GM19397 (cell line): ENCODE measurements at regions not wholly inside any gene's neighbourhood (a gene's known extent, or its start where the extent isn't known, plus 50 kb on each side); places are given as distances from the start of the nearest gene placed in this dataset.
"Not testable (repeated sequence)": the region's sequence is repeated elsewhere in the genome, so short reads cannot be mapped to it uniquely, and the experiment has no call there.

Experiments
- ATAC-seq: cut with Tn5 transposase; IDR thresholded peaks from one replicate; pipeline ENCODE4 v1.9.1; 2021; ENCODE audit warnings: mild to moderate bottlenecking, moderate library complexity; ENCODE audit not compliant: unreplicated experiment

DNA sequence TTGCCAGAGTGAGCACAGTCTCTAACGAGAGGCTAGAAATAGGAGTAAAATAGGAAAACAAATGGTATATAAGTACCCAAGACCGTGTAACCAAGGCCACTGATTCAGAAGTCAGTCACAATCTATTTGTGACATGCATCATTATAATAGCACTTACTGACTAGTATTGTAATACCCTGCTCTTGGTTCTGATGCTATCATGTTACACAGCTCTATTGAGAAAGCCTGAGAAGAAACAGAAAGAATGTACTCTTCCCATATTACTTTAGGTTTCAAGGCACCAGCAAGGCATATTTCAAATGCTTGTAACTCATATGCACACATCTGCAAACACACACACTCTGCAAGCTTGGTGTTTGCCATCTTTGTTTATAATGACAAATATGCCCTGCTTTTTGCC lies 746.4 kb downstream of the SLC4A3 start:
- ATAC-seq, result no peak

DNA sequence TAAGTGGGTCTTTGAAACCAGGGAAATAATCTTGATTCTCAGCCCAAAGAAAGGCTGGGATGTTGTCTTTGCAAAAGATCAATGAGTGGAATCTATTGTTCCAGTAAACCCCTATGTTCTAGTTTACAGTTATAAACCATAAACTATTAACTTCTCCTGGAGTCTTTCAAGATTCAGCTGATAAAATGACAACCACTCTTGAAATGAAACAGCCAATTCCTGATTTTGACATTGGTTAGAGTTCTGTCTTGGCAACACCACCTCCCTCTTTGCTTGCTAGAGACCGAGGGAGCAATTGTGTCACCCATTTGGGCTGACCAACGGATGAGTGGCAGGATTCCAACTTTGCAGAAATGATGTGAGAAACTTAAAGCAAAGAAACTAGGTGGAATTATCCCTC lies 746.9 kb downstream of the SLC4A3 start:
- no peak for ATAC-seq

DNA sequence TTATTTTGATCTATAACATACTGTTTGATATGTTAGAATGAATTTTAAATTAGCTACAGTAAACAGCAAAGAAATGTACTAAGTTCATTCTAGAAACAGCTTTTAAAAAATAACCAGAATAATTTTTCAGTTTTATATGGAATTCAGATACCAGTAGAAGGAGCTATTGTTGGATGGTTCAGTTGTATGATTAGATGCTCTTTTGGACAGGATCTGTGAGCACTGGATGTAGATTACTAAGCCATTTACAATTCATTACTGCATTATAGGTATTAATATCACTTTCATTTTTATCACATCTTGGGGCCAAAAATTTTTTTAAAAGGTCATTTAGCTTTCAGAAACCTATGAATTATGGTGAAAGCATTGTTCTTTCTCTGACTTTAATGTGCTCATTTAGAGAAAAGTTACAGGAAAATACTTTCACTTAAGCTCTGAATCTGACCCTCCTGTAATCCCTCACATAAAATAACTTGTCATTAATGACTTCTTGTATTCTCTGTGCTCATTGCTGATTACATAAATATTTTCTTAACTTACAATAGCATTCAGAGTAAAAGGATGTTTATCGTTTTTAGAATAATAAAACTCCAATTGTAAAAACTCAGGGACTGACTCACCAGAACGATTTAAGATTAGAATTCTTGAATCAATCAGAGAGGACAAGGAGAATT lies 750.2 kb downstream of the SLC4A3 start:
- ATAC-seq, result no peak

DNA sequence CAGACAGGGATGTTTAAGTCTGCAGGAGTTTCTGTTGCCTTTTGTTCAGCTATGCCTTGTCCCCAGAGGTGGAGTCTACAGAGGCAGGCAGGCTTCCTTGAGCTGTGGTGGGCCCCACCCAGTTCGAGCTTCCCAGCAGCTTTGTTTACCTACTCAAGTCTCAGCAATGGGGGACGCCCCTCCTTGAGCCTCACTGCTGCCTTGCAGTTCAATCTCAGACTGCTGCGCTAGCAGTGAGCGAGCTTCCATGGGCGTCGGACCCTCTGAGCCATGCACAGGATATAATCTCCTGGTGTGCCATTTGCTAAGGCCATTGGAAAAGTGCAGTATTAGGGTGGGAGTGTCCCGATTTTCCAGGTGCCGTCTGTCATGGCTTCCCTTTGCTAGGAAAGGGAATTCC lies 760.3 kb downstream of the SLC4A3 start:
- ATAC-seq, result not testable (repeated sequence)

- ATAC-seq, result no peak
Observed at GRCh38 chr2:220393711-220394110, 766.3 kb downstream of the SLC4A3 start.

DNA sequence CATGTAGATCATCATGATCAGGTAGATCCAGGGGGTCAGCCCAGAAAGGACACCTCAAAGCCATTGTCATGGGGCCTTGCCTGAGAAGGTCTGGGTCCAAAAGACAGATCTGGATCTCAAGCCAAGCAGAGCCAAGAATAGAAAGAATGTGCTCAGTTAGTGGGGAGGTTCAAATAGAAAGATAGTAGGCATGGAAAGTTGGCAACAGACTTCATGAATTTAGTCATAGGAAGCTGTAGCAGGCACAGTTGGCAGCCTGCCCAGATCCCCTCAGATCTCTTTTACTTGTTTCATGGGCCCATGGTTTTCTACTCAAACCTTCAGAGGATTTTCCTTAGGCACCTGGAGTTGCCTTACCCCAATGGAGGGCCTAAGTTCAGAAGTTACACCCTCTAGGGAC lies 767.0 kb downstream of the SLC4A3 start:
- ATAC-seq, result no peak

DNA sequence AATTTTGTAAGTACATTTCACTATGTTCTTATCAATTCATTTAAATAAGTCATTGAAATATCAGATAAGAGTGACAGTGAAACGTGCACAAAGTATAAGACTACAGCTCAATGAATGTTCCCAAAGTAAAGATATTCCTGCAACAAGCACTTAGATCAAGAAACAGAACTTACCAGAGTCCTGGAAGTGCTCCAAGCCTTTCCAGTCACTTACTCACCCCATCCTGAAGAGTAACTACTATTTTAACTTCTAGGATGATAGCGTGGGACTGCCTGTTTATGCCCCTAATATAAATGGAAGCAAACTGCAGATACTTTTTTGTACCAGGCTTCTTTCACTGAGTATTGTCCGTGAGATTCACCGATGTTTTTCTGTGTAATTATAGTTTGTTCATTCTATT lies 768.9 kb downstream of the SLC4A3 start:
- ATAC-seq, result no peak

DNA sequence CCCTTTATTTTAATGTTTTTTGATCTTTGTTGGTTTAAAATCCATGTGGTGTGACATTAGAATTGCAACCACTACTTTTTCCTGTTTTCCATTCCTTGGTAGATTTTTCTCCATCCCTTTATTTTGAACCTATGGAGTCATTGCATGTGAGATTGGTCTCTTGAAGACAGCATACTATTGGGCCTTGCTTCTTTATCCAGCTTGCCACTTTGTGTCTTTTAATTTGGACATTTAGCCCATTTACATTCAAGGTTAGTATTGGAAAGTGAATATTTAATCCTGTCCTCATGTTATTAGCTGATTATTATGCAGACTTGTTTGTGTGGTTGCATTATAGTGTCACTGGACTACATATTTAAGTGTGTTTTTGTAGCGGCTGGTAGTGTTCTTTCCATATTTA lies 782.9 kb downstream of the SLC4A3 start:
- ATAC-seq, result no peak

- ATAC-seq, result no peak
Observed at GRCh38 chr2:220417503-220417902, 790.1 kb downstream of the SLC4A3 start.

DNA sequence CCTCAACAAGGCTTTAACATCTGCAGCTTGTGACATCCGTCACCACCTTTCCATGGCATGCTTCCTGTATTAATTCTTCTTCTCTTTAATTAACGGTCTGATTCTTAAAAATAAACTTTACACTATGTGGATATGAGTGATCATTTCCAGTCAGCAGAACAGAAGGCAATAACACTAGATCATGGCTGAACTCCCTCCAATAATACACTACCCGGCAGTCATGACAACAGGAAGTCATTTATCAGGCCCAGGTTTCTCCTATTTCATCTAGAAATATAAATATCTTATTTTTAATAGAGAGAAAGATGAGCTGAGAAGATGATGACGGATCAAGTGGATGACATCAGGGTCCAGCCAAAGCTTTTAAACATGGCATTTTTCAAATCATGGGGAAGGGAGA lies 792.2 kb downstream of the SLC4A3 start:
- ATAC-seq, result no peak

DNA sequence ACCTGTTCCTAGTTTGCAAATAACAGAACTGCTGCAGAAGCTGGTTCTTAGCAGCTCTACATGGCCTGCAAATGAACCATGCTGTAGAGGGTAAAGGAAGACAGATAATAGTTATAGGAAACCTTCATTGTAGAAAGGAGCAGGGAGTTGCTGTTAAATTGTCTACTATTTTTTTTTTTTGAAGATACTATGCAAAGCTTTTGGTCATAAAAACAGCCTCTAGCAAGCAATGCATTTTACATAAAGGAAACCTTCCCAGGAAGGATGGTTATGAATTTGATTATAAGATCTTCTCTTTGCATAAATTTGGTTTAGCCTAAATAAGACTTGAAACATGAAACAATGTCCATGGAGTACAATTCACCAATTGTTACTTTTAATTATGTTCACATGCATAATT lies 793.4 kb downstream of the SLC4A3 start:
- no peak for ATAC-seq

DNA sequence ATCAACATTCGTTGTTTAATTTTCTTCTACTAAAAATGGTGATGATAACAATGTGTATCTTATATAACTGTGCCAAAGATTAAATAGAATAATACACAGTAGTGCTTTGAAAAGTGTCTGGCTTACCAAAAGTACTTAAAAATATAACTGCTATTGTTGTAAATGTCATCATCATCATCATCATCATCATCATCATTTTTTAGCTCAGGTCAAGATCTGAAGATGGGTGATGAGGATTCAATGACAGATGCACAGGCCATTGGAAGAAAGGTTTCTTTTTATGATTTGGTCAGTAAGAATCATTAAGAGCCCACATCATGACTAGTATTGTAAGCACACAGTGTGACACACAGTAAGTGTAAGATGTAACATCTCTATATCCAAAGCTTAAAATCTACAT lies 795.2 kb downstream of the SLC4A3 start:
- ATAC-seq, result no peak

DNA sequence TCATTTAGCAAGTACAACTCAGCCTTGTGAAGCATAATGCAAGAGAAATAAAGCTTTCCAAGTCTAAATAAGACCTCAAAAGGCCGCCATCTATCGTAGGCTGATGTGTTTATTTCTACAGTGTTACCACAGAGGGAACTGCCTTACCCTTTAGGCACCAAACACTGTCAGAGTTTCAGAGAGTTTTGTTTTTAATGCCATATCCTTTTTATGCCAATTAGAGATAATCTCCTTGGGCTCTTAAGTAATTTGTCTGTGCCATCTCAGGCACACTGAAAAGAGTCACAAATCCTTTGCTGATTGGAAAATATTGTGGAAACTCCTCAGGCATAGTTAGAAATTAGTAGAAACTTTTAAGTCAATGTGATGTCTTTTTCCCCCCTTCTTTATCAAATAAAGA lies 797.1 kb downstream of the SLC4A3 start:
- ATAC-seq, result no peak

DNA sequence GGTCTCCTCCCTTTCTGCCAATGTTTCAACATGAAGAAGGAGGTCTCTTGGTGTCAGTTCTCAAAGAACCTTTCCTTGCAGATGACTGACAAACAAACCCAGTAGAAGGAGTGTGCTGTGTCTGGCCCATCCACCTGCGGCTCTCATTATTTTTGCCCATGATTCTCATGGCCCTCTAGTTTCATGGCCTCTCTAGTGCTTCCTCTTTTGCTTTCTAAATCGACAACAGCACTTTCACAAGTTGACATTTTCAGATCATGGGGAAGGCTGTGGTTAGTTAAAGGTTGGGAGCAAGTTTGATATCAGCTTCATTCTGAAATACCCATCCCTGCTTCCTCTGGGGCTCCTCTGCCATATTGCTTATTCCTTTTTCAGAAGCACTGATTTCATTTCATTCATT lies 805.2 kb downstream of the SLC4A3 start:
- no peak for ATAC-seq

GRCh38 chr2:220433131-220433530 lies 805.7 kb downstream of the SLC4A3 start:
- no peak for ATAC-seq

DNA sequence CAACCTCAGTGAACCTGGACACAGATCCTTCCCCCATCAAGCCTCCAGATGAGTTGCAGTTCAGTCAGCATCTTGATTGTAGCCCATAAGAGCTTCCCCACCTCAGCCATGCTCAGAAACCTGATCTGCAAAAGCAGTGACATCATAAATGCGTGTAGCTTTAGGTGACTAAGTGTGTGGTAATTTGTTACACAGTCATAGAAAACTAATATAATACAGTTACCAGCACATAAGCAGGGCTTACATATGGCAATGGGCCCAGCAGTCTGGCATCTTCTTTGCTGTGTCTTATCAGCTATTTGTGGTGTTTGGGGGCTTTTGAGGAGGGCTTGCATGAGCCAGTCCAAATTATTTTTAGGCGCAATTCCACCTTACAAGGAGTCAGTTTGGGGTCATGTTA lies 807.0 kb downstream of the SLC4A3 start:
- no peak for ATAC-seq

DNA sequence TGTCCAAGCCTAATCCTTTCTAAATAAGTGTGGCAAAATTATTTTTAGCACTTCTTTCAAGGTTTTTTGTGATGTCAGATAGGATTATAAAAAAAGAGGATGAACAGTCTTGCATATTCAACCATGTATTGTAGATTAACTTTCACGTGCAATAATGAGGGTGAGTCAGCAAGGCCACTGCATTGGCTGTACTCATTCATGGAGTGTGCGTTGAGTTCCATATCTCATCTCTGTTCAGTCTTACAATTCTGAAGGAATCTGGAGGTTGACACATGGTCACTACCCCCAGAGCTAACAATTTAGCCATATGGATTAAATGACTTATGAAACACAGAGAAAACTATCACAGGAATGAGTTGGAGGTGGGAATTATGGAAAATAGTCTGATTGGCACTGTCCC lies 810.5 kb downstream of the SLC4A3 start:
- ATAC-seq, result no peak

- no peak for ATAC-seq
Observed at GRCh38 chr2:220440731-220441130, 813.3 kb downstream of the SLC4A3 start.

DNA sequence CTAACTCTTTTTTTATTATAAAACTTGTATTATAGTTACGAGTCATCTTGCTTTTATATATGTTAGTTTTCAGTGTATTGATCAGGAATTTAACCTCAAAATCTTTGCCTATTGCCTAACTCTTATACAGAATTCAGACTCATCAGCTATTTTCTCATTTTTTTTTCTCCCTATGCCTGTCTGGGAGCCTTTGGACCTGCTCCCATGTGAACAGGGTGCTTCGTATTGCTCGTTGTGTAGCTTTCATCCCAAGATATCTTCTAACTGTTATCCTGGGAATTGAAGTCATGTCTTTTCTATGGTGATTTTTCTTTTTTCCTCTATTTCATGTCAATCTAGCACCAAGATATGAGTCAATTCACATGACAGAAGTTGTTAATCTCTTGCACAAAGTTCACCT lies 814.0 kb downstream of the SLC4A3 start:
- ATAC-seq, result no peak

GRCh38 chr2:220442012-220442411 lies 814.6 kb downstream of the SLC4A3 start:
- no peak for ATAC-seq

DNA sequence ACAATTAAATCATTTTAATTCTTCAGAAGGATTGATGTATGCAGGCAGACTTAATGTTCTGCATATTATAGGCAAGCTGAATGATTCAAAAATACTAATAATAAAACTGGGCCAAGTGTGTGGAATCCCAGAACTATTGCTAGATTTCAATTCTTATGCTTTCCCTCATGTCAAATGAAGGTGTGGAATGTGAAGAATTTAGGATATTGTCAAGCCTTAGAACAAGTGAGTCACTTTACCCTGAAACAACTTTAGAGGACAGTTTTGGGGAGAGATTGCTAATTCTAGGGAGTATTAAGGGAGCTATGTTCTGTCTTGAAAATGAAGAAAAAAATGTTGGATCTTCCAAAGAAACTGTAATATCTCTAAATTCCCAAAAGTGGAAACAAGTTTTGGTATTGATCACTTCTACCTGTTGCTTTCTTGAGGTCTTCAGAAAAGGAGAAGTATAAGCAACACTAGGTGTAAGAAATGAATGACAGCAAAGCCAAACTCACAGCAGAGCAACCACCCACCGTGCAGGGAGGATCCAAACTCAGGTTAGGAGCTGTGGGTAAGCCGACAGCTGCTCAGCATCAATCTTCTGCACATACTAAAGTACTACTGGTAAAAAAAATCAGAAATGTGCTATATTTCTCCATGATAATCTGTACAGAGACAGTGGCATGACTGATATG lies 818.1 kb downstream of the SLC4A3 start:
- no peak for ATAC-seq

- no peak for ATAC-seq
Observed at GRCh38 chr2:220446106-220446712, 818.8 kb downstream of the SLC4A3 start.
